Nephron progenitor cell (in vitro differentiated cells): ENCODE measurements at regions not wholly inside any gene's neighbourhood (a gene's known extent, or its start where the extent isn't known, plus 50 kb on each side); places are given as distances from the start of the nearest gene placed in this dataset.
A peak's percentile ranks its signal among the peaks of the same experiment; 100 is the strongest.

Experiments
- DNase-seq: peaks from one replicate; pipeline ENCODE4 v3.0.0; 2021
- H3K27ac Mint-ChIP-seq: 2 replicates; pipeline ENCODE4 v1.8.0; 2021; ENCODE audit warnings: mild to moderate bottlenecking, moderate library complexity, mixed read lengths
- H3K27me3 Mint-ChIP-seq: 2 replicates; pipeline ENCODE4 v1.8.0; 2021; ENCODE audit warnings: mild to moderate bottlenecking, low read depth, mixed read lengths; ENCODE audit not compliant: poor library complexity
- H3K36me3 Mint-ChIP-seq: 2 replicates; pipeline ENCODE4 v1.8.0; 2021; ENCODE audit warnings: low read depth, mixed read lengths
- H3K4me1 Mint-ChIP-seq: 2 replicates; pipeline ENCODE4 v1.8.0; 2021; ENCODE audit warnings: mixed read lengths
- H3K4me3 Mint-ChIP-seq: 2 replicates; pipeline ENCODE4 v1.8.0; 2021; ENCODE audit warnings: mild to moderate bottlenecking, moderate library complexity, mixed read lengths
- H3K9me3 Mint-ChIP-seq: 2 replicates; pipeline ENCODE4 v1.8.0; 2021; ENCODE audit warnings: mild to moderate bottlenecking, moderate library complexity, mixed read lengths
- TF ChIP-seq, protein P1 (sequence below): fragments of 200-600 bp; sonication (generic); IDR thresholded peaks from 2 replicates; pipeline ENCODE4 v1.5.0; 2021; ENCODE audit warnings: antibody characterized with exemption

DNA sequence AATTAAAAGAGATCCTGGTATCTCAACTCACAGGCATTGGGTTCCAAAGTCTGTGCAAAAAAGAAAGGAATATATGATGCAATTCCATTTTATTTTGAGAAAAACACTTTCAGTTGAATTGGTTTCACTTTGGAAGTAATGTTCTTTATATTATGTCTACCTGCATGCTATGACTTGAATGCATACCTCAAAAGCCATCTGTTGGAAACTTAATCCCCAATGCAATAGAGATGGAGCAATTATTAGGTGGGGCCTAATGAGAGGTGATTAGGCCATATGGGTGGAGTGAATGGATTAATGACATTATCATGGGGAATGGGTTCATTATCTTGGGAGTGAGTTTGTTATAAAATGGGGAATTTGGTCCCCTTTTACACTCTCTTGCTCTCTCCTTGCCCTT lies 293.3 kb downstream of the CSNK1G3 start:
- no peak for DNase-seq
- Mint-ChIP-seq H3K36me3 (no peaks in the 10 kb centered on the region), H3K4me3 (no peak overlapping the region), H3K4me1 (peaks cover 78% of the 10 kb centered on the region), H3K9me3 (peaks cover 3% of the 10 kb centered on the region), H3K27me3 (no peaks in the 10 kb centered on the region), H3K27ac (no peak overlapping the region)
- TF ChIP-seq, protein P1, sequence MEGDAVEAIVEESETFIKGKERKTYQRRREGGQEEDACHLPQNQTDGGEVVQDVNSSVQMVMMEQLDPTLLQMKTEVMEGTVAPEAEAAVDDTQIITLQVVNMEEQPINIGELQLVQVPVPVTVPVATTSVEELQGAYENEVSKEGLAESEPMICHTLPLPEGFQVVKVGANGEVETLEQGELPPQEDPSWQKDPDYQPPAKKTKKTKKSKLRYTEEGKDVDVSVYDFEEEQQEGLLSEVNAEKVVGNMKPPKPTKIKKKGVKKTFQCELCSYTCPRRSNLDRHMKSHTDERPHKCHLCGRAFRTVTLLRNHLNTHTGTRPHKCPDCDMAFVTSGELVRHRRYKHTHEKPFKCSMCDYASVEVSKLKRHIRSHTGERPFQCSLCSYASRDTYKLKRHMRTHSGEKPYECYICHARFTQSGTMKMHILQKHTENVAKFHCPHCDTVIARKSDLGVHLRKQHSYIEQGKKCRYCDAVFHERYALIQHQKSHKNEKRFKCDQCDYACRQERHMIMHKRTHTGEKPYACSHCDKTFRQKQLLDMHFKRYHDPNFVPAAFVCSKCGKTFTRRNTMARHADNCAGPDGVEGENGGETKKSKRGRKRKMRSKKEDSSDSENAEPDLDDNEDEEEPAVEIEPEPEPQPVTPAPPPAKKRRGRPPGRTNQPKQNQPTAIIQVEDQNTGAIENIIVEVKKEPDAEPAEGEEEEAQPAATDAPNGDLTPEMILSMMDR = no peak

DNA sequence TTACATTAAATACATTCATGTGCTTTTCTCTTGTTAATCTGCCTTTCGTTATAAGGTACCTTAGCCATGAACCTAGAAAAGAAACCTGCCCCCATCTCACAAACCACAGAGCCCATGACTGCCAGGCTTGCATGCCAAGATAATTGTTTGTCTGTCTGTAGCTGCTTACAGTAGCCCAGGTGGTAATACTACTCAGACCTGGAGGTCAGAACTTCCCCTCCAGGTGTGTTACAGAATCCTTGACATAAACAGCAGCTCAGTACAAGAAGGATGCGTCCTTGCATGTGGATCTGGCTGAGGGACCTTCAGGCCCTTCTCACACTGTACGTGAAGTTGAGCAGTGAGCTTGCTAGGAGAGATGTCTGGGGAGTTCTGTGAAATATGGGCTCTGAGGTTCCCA lies 291.4 kb downstream of the CSNK1G3 start:
- DNase-seq = no peak
- H3K4me1 Mint-ChIP-seq = peaks cover 69% of the 10 kb centered on the region
- peaks cover 3% of the 10 kb centered on the region for H3K9me3 Mint-ChIP-seq
- peak overlapping the region; percentile 69 for H3K27ac Mint-ChIP-seq
- TF ChIP-seq, protein P1 = no peak
- no peaks in the 10 kb centered on the region for H3K36me3 Mint-ChIP-seq
- no peak overlapping the region for H3K4me3 Mint-ChIP-seq
- no peaks in the 10 kb centered on the region for H3K27me3 Mint-ChIP-seq

DNA sequence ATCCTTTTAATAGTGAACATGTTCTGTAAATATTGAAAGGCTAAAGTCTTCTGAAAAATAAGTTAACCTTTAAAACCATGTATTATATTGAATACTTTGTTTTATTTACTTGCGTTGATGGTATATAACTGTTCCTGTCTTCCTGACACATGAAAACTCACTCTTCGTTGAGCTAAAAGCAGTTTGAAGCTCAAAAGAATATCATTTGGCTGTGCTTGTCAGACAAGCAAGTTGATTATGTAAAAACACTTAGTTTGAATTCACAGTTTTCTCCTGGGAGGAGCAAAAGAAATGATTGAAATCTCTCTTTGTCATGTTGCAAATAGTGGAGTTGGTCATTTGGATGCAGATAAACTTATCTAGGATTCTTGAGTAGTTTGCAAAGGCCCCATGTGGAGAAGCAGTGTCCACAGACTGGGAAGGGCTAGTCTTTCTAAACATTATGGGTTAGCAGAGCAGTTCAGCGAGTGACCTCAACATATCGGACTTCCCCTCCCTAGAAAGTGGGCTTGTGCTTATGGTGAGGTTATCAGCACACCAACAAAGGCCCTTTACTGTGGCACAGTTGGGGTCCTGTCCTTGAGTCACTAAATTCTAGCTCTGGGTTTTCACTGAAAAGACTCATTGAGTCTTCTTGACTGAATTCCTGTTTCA lies 290.4 kb downstream of the CSNK1G3 start:
- no peak for DNase-seq

DNA sequence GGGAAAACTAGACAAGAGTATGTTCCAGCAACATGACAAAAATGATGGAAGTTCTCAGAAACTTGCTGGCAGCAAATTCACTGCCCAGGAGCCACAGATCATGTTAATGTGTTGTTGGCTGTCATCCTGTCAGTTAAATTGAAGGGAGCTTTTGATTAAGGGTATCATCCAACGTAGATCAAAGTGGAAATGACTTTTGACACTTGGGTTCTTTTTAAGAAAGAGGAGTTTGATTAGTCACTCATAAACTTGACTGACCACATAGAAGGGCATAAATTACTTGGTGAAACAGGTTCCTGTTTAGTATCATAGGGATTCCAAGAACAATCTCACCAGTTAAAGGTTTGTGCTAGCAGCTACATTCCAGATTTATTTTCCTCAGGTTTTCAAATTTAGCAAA lies 288.7 kb downstream of the CSNK1G3 start:
- no peak overlapping the region for H3K4me3 Mint-ChIP-seq
- peaks cover 43% of the 10 kb centered on the region for H3K4me1 Mint-ChIP-seq
- H3K36me3 Mint-ChIP-seq = peaks cover 13% of the 10 kb centered on the region
- TF ChIP-seq, protein P1 = no peak
- H3K9me3 Mint-ChIP-seq = peaks cover 16% of the 10 kb centered on the region
- no peaks in the 10 kb centered on the region for H3K27me3 Mint-ChIP-seq
- no peak for DNase-seq
- no peak overlapping the region for H3K27ac Mint-ChIP-seq

More for the DNA sequence above, 290.4 kb downstream of the CSNK1G3 start:
- peaks cover 60% of the 10 kb centered on the region for H3K4me1 Mint-ChIP-seq
- no peak overlapping the region for H3K4me3 Mint-ChIP-seq
- no peaks in the 10 kb centered on the region for H3K36me3 Mint-ChIP-seq
- peak overlapping the region; percentile 47 for H3K27ac Mint-ChIP-seq
- H3K27me3 Mint-ChIP-seq = no peaks in the 10 kb centered on the region
- TF ChIP-seq, protein P1 = no peak
- peaks cover 3% of the 10 kb centered on the region for H3K9me3 Mint-ChIP-seq

DNA sequence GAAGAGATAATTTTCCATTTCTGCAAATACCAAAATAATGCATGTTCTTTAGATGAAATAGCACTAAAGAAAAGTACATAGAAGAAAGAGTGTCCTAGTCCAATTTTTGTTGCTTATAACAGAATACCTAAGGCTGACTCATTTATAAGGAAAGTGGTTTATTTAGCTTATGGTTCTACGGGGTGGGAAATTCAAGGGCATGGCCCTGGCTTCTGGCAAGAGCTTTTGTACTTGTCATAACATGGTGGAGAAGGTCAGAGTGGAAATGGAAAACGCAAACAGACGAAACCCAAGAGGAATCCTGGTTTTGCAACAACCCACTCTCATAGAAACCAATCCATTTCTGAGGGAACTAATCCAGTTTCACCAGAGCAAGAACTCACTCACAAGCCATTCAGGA lies 283.7 kb downstream of the CSNK1G3 start:
- Mint-ChIP-seq H3K9me3 (peaks cover 56% of the 10 kb centered on the region), H3K4me1 (peaks cover 14% of the 10 kb centered on the region), H3K27me3 (no peaks in the 10 kb centered on the region), H3K4me3 (no peak overlapping the region), H3K27ac (no peak overlapping the region), H3K36me3 (peaks cover 50% of the 10 kb centered on the region)
- TF ChIP-seq, protein P1 = no peak
- no peak for DNase-seq

DNA sequence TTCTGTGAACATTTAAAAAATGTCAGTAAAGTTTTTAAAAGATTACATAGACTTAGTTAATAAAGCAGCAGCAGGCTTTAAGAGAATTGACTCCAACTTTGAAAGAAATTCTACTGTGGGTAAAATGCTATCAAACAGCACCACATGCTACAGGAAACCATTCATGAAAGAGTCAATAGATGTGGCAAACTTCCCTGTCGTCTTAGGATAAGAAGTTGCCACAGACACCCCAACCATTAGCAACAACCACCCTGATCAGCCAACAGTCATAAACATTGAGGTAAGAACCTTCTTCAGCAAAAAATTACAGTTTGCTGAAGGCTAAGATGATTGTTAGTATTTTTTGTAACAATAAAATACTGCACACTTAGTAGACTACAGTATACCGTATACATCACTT lies 278.2 kb downstream of the CSNK1G3 start:
- TF ChIP-seq, protein P1 = no peak
- no peaks in the 10 kb centered on the region for H3K4me1 Mint-ChIP-seq
- H3K4me3 Mint-ChIP-seq = no peak overlapping the region
- H3K27me3 Mint-ChIP-seq = no peaks in the 10 kb centered on the region
- peaks cover 71% of the 10 kb centered on the region for H3K9me3 Mint-ChIP-seq
- no peak overlapping the region for H3K27ac Mint-ChIP-seq
- H3K36me3 Mint-ChIP-seq = peaks cover 54% of the 10 kb centered on the region
- DNase-seq = no peak
